ENCODE measurements at regions not wholly inside any gene's neighbourhood (a gene's known extent, or its start where the extent isn't known, plus 50 kb on each side); places are given as distances from the start of the nearest gene placed in this dataset.

DNA sequence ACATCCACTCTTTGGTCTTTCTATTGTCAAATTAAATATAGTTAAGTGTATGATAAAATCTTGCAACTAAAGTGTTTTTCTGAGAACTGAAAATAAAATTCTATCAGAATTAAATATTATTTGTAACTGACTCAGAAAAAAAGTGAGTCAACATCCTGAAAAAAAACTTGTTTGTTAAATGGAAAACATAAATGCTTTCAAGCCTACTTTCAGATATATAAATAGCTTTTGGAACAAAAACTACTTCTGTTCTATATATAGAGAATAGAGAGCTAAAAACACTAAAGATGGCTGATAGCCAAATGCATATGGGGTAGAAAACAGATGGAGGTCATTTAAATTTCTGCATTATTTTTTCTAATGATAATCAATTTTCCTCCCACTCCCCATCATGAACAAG, 61.8 kb downstream of the PIK3C2A start:
- CTCF ChIA-PET, result no interaction called here

DNA sequence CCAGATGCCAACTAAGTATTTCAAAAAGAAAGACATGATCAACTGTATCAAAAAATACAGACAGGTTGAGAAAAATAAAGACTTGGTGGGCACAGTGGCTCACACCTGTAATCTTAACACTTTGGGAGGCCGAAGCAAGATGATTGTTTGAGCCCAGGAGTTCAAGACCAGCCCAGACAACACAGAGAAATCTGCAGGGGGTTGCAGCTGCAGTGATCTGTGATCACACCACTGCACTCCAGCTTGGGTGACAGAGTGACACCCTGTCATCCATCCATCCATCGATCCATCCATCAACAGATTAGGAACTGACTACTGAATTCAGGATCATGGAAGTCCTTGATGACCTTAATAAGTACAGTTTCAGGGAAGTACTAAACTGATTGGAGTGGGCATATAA, 65.0 kb upstream of the RPS13 start:
- DNase-seq (ENCODE audit: low read depth, low spot score), result no peak
- no peaks in the 10 kb centered on the region; the same call in 1 of the 2 replicates for H3K36me3 ChIP-seq (ENCODE audit: control insufficient read depth, insufficient read depth, low read length)
- CTCF ChIA-PET, result no interaction called here
- no TSS peak for BruUV-seq (replicated peaks)
- intact Hi-C loops (cut with micrococcal nuclease; ENCODE audit: unreplicated experiment), result no loop called here
- no peak overlapping the region for H3K4me3 ChIP-seq (ENCODE audit: low read depth in 2 of 2, low read length in 2 of 2)
- H3K27me3 ChIP-seq (ENCODE audit: control insufficient read depth, insufficient read depth, low read length), result no peaks in the 10 kb centered on the region
- no peak for TF ChIP-seq POLR2AphosphoS5 (IDR thresholded peaks at IDR 0.05; ENCODE audit: low read depth, low read length)
- no peak for TF ChIP-seq TCF7L2 (IDR thresholded peaks at IDR 0.05; ENCODE audit: low read depth, low read length)
- TF ChIP-seq SIN3A (IDR thresholded peaks at IDR 0.05; ENCODE audit: borderline replicate concordance, insufficient read depth, low read depth, low read length), result no peak
- TF ChIP-seq, protein P1, sequence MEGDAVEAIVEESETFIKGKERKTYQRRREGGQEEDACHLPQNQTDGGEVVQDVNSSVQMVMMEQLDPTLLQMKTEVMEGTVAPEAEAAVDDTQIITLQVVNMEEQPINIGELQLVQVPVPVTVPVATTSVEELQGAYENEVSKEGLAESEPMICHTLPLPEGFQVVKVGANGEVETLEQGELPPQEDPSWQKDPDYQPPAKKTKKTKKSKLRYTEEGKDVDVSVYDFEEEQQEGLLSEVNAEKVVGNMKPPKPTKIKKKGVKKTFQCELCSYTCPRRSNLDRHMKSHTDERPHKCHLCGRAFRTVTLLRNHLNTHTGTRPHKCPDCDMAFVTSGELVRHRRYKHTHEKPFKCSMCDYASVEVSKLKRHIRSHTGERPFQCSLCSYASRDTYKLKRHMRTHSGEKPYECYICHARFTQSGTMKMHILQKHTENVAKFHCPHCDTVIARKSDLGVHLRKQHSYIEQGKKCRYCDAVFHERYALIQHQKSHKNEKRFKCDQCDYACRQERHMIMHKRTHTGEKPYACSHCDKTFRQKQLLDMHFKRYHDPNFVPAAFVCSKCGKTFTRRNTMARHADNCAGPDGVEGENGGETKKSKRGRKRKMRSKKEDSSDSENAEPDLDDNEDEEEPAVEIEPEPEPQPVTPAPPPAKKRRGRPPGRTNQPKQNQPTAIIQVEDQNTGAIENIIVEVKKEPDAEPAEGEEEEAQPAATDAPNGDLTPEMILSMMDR (IDR thresholded peaks at IDR 0.05), result no peak
- TF ChIP-seq, protein P2, sequence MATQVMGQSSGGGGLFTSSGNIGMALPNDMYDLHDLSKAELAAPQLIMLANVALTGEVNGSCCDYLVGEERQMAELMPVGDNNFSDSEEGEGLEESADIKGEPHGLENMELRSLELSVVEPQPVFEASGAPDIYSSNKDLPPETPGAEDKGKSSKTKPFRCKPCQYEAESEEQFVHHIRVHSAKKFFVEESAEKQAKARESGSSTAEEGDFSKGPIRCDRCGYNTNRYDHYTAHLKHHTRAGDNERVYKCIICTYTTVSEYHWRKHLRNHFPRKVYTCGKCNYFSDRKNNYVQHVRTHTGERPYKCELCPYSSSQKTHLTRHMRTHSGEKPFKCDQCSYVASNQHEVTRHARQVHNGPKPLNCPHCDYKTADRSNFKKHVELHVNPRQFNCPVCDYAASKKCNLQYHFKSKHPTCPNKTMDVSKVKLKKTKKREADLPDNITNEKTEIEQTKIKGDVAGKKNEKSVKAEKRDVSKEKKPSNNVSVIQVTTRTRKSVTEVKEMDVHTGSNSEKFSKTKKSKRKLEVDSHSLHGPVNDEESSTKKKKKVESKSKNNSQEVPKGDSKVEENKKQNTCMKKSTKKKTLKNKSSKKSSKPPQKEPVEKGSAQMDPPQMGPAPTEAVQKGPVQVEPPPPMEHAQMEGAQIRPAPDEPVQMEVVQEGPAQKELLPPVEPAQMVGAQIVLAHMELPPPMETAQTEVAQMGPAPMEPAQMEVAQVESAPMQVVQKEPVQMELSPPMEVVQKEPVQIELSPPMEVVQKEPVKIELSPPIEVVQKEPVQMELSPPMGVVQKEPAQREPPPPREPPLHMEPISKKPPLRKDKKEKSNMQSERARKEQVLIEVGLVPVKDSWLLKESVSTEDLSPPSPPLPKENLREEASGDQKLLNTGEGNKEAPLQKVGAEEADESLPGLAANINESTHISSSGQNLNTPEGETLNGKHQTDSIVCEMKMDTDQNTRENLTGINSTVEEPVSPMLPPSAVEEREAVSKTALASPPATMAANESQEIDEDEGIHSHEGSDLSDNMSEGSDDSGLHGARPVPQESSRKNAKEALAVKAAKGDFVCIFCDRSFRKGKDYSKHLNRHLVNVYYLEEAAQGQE (IDR thresholded peaks at IDR 0.05; ENCODE audit: insufficient read depth in 1 of 2, low read depth in 2 of 2, low read length in 1 of 2), result no peak
- POLR2A ChIA-PET, result no interaction called here
- H3K27ac ChIP-seq (ENCODE audit: low read length), result no peak overlapping the region
- H3K4me1 ChIP-seq (ENCODE audit: control insufficient read depth, insufficient read depth, low read length), result no peaks in the 10 kb centered on the region
- no peak for ATAC-seq
- H3K9me3 ChIP-seq (ENCODE audit: control insufficient read depth, insufficient read depth, low read depth, low read length), result no peaks in the 10 kb centered on the region
- in situ Hi-C loops (cut with HindIII; ENCODE audit: low pct_unique_long_range_greater_than_20kb, low sequenced_read_pairs), result no loop called here

More for the DNA sequence above, 61.8 kb downstream of the PIK3C2A start:
- DNase-seq (ENCODE audit: low read depth, low spot score) (no peak), ATAC-seq (no peak)
- Histone ChIP-seq H3K4me3 (ENCODE audit: low read depth in 2 of 2, low read length in 2 of 2) (no peak overlapping the region), H3K9me3 (ENCODE audit: control insufficient read depth, insufficient read depth, low read depth, low read length) (no peaks in the 10 kb centered on the region), H3K36me3 (ENCODE audit: control insufficient read depth, insufficient read depth, low read length) (no peaks in the 10 kb centered on the region; the same call in none of the 2 replicates), H3K27ac (ENCODE audit: low read length) (no peak overlapping the region), H3K27me3 (ENCODE audit: control insufficient read depth, insufficient read depth, low read length) (no peaks in the 10 kb centered on the region), H3K4me1 (ENCODE audit: control insufficient read depth, insufficient read depth, low read length) (no peaks in the 10 kb centered on the region)
- in situ Hi-C loops (cut with HindIII; ENCODE audit: low pct_unique_long_range_greater_than_20kb, low sequenced_read_pairs), result no loop called here
- intact Hi-C loops (cut with micrococcal nuclease; ENCODE audit: unreplicated experiment), result no loop called here
- TF ChIP-seq POLR2AphosphoS5 (IDR thresholded peaks at IDR 0.05; ENCODE audit: low read depth, low read length) (no peak), SIN3A (IDR thresholded peaks at IDR 0.05; ENCODE audit: borderline replicate concordance, insufficient read depth, low read depth, low read length) (no peak), TCF7L2 (IDR thresholded peaks at IDR 0.05; ENCODE audit: low read depth, low read length) (no peak)
- TF ChIP-seq, protein P1 (IDR thresholded peaks at IDR 0.05), result no peak
- TF ChIP-seq, protein P2 (IDR thresholded peaks at IDR 0.05; ENCODE audit: insufficient read depth in 1 of 2, low read depth in 2 of 2, low read length in 1 of 2), result no peak
- BruUV-seq (replicated peaks), result no TSS peak
- POLR2A ChIA-PET, result no interaction called here
